COLO829 (cell line): ENCODE measurements at regions not wholly inside any gene's neighbourhood (a gene's known extent, or its start where the extent isn't known, plus 50 kb on each side); places are given as distances from the start of the nearest gene placed in this dataset.
"Not testable (repeated sequence)": the region's sequence is repeated elsewhere in the genome, so short reads cannot be mapped to it uniquely, and the experiment has no call there.

Source experiments
- DNase-seq: peaks from one replicate; pipeline ENCODE4 v3.0.0; 2012; ENCODE audit warnings: low spot score

DNA sequence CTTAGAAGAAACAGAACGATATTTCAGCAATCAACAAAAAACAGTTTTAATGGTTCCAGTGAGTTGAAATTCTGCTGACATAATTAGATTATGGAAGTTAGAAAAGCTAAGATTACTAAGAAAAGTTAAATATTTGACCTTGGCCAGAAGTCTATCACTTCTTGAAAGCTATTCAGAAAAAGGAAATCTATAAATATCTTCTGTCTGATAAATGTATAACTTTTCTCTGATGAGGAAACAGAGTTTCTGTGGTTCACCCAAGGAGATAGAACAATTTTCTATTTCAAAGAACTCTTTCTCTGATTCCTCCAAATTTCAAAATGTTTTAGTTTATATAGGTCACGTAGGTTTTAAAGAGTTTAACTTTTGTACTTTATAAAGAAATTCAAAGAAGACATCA lies 438.4 kb upstream of the CHORDC1 start:
- DNase-seq = no peak

DNA sequence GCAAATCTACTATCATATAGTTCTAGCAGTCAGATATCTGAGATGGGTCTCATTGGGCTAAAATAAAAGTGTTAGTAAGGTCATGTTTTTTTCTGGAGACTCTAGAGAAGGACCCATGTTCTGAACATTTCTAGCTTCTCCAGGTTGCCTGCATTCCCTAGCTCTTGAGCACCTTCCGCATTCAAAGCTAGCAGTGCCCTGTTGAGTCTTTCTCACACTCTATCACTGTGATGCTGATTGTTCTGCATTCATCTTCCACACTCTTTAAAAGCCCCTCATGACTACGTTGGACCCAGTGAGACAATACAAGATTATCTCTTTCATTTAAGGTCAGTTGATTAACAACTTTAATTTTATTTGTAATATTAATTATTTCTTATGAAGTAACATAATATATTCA lies 433.3 kb upstream of the CHORDC1 start:
- no peak for DNase-seq

GRCh38 chr11:90650153-90650552 lies 427.3 kb upstream of the CHORDC1 start:
- no peak for DNase-seq

DNA sequence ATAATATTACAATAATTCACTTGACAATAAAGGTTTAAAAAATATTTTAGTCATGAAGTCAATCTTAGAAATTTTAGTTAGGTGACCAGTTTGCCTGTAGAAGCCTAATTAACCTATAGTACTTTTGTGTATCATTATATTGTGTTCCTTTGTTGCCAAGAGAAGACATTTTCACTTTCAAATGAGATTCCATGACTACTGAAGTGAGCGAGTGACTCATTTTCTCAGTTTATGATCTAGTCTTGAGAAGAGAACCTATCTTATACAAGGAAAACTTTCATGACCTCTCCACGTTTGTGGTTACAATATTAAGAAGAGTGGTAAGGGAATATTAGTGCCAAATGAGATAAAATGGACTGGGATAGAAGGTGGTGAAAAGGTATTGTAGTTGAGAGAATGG lies 423.9 kb upstream of the CHORDC1 start:
- no peak for DNase-seq

GRCh38 chr11:90646266-90646665 lies 423.4 kb upstream of the CHORDC1 start:
- DNase-seq = no peak

DNA sequence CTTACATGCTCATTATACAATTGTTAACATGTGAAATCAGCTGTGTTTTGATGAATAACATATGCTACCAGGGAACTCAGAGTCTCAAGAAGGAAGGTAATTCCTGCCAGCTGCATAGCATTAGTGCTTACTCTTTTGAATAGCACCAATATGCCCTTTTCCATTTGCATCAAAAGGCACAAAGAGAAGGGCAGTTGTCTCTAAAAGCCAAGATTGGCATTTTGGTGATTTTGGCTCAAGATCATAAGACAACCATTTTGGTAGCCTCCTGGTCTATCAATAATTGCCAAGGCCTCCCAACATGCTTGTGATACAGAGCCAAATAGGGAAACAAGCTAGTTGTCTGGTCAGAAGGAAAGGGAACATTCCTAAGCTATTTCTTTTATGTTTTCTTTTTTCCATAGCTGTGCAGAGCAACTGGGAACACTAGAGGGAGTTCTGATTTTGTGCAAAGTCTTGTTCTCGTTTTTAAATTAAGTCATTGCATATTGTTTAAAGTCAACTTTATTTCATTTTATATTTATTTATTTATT lies 416.7 kb upstream of the CHORDC1 start:
- peak; percentile 3 for DNase-seq

DNA sequence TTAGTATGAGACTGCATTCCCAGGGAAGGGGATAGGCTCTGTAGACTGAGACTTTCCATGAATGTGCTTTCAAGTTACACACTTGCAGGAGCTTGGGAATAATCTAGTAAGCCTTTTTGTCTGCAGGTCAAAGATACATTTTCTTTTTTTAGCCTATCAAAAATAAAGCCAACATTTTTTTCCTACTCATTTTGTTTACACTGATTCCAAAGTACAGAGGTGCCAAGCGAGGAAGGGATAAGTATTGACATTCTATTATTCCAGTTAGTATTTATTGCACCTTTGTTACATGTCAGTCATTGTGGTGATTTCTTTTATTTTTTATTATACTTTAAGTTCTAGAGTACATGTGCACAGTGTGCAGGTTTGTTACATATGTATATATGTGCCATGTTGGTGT lies 413.0 kb upstream of the CHORDC1 start:
- no peak for DNase-seq

- DNase-seq = no peak
These were observed 412.3 kb upstream of the CHORDC1 start for GRCh38 chr11:90635151-90635550.

GRCh38 chr11:90630176-90630575 lies 407.3 kb upstream of the CHORDC1 start:
- no peak for DNase-seq

- DNase-seq = no peak
These were observed 406.5 kb upstream of the CHORDC1 start for GRCh38 chr11:90629229-90629806.

DNA sequence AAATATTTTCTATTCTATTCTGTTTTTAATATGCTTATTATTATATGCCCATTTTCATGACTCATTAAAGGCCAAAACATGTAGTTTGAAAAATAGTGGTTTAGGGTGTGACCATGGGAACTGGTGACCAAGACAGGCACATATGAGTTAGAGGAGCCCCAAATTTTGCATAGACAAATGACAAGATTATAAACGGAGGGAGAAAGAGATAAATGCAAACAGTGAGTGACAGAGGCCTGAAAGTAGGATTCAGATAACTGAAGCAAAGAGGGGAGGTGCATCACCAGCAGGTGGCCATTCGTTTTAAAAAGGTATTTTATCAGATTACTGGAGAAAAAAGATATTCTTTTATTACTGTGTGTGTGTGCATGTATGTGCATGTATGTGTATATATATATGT lies 391.5 kb upstream of the CHORDC1 start:
- no peak for DNase-seq

DNA sequence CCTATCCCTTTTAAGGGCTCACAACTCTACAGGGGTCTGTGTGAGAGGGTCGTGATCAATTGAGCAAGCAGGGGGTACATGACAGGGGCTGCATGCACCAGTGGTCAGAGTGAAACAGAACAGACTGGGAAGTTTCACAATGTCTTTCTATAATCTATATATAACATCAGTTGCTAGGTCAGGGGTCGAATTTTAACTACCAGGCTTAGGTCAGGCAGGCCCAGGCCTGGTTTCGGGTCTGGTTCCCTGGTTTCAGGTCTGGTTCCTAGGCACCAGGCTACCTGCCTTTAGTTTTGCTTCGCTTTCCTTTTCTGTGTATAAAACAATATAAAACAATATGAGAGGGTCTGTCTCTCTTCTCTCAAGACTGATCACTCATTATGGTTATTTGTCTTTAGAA lies 390.2 kb upstream of the CHORDC1 start:
- DNase-seq = not testable (repeated sequence)

DNA sequence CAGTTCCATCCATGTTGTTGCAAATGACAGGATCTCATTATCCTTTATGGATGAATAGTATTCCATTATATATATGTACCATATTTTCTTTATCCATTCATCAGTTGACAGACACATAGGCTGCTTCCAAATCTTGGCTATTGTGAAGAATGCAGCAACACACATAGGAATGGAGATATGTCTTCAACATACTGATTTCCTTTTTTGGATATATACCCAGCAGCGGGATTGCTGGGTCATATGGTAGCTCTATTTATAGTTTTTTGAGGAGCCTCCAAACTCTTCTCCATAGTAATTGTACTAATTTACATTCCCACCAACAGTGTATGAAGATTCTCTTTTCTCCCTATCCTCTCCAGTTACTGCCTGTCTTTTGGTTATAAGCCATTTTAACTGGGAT lies 383.9 kb upstream of the CHORDC1 start:
- no peak for DNase-seq

- no peak for DNase-seq
These were observed 378.4 kb upstream of the CHORDC1 start for GRCh38 chr11:90601261-90601660.

DNA sequence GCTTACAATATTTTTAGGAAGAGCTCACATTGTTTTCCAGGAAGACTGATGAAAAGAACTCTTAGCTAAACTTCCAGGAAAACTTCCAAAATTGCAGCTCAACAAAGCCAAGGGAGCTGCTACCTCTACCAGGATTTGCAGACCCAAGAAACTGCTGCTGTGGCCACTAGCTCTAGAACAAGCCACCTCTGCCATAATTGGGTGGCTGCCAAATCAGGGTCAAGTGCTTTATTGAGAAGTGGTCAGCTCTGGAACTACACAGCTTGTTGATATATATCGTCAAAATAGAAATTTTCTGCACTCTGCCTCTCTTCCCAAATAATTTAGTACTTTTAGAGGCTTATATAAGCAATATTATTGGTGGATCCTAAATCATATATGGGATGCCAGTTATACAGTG lies 371.8 kb upstream of the CHORDC1 start:
- DNase-seq = no peak

DNA sequence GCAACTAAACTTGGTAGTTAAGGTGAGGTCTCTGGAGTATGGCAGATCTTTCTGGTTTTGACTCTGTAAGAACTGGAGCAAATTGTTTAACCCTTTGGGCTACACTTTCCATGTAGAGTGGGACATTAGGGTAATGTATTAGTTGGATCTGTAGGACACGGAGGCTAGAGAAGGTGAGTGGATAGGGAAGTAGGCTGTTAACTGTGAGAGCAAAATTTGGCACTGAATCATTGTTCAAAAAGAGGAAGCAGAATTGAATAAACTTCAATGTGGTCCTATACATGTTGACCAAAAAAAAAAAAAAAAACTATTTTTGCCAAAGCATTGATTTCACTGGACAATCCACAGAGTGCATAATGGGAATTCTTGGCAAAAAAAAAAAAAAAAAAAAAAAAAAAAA lies 370.2 kb upstream of the CHORDC1 start:
- DNase-seq = no peak

DNA sequence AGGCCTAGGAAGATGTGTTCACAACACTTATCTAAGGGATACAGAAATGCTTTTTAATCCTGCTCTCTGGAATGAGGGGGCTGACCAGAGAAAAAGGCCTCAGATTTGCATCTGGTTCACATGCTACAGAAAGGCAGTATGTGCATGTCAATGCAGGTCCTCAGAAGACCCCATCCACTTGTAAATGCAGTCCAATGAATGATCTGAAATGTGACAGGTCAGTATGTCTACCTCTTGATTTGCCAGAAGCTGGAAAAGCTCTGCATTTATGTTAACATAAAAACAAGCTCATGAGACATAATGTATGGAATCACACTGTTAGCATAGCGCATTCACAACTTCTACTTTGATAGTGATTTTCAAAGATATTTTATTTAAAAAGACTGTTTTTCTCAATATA lies 367.4 kb upstream of the CHORDC1 start:
- no peak for DNase-seq

DNA sequence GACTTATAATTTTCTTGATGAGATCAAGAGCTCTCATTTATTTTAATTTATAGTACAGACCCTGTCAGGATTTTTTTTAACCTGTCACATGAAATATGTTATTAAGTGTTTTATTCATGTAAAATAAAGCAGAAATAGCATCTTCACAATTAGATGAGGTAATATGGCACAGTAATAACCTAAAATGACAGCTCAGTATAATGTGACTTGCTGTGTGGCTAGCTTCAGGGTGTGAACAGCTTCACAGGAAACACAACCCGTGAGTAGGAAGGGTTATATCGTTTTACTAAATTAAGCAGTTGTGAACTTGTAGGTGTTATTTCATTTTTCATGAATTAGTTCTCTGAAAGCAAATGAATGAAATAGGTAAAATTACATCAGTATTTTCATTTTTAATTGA lies 366.9 kb upstream of the CHORDC1 start:
- DNase-seq = no peak

- DNase-seq = no peak
These were observed 365.0 kb upstream of the CHORDC1 start for GRCh38 chr11:90587896-90588295.

DNA sequence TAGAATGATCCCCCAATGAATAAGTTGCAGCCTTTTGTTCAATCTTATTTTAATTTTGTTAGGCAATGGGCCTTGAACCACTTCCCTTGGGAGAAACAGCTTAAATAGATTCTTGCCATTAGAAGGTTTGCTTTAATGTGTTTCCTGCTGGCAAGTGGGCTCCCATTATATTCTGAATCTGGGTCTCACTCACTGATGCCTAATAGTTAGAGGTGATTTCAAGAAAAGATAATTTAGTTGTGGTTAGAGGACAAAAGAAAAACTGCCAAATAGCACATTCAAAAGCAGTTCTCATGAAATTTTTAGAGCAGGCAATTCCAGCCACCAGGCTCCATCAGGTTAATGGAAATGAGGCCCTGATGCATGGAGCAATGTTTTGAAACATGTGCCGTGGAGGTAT lies 362.6 kb upstream of the CHORDC1 start:
- DNase-seq = no peak

DNA sequence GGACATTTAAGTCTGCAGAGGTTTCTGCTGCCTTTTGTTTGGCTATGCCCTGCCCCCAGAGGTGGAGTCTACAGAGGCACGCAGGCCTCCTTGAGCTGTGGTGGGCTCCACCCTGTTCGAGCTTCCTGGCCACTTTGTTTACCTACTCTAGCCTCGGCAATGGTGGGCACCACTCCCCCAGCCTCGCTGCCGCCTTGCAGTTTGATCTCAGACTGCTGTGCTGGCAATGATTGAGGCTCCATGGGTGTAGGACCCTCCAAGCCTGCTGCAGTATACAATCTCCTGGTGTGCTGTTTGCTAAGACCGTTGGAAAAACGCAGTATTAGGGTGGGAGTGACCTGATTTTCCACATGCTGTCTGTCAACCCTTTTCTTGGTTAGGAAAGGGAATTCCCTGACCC lies 360.1 kb upstream of the CHORDC1 start:
- not testable (repeated sequence) for DNase-seq

DNA sequence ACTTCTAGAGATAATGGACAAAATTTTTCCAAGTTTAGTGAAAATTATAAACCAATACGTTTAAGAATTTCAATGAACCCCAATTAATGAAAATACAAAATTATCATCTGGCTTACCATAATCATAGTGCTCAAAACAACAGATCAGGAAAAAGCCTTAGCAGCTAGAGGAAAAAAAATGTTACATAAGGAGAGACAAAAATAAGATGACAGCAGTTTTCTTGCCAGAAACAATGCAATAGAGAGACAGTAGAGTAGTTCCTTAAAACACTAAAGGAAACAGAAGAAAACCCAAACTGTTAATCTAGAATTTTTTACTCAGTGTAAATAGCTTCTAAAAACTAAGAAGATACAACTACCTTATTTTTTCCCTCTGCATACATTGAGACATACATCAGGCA lies 341.7 kb upstream of the CHORDC1 start:
- DNase-seq = no peak

GRCh38 chr11:90558328-90558865 lies 335.5 kb upstream of the CHORDC1 start:
- no peak for DNase-seq

DNA sequence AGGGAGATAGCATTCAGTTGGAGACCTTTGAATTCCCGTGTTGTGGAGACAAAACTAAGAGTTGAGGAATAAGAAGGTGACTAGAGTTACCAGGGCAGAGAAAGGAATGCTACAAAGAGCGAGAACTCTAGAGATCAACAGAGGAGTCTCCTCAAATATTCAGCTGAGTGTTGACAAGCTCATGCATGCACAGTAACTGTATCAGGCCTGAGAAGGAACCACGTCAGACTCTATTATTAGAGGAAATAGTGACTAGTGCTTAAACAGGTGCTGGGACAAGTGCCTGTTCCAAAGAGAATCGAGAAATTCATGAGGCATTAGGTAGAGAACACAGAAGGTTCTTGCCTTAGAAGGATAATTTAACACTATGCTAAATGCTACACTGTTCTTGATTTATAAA lies 333.8 kb upstream of the CHORDC1 start:
- no peak for DNase-seq
